Lung (tissue), 11 donors: ENCODE measurements at regions not wholly inside any gene's neighbourhood (a gene's known extent, or its start where the extent isn't known, plus 50 kb on each side); places are given as distances from the start of the nearest gene placed in this dataset.

ENCODE experiments used
- ATAC-seq: fragments of 200-7000 bp; cut with Tn5 transposase; one replicate; pipeline ENCODE4 v1.9.1; 2020; ENCODE audit warnings: moderate number of reproducible peaks; ENCODE audit not compliant: insufficient read depth, low FRiP score
- DNase-seq, 3 donors: peaks; one replicate each; pipeline ENCODE4 v3.0.0-alpha.2; 2013 to 2017
- H3K27ac ChIP-seq, 2 donors: one replicate each; pipeline ENCODE4 v1.5.1; 2013; ENCODE audit warnings: mild to moderate bottlenecking in 2 of 2, moderate library complexity in 2 of 2, control low read depth in 1 of 2, inconsistent platforms in 1 of 2, low read depth in 1 of 2, low read length in 1 of 2
- H3K27me3 ChIP-seq, 3 donors: one replicate each; pipeline ENCODE4 v1.5.1; 2013; ENCODE audit warnings: low read length in 2 of 3; ENCODE audit not compliant: control insufficient read depth in 3 of 3, insufficient read depth in 3 of 3
- H3K36me3 ChIP-seq, 4 donors: one replicate each; pipeline ENCODE4 v1.5.1; 2013; ENCODE audit warnings: low read length in 4 of 4, mild to moderate bottlenecking in 1 of 4, moderate library complexity in 1 of 4; ENCODE audit not compliant: control insufficient read depth in 4 of 4, insufficient read depth in 4 of 4
- H3K4me1 ChIP-seq, 5 donors: one replicate each; pipeline ENCODE4 v1.5.1; 2013; ENCODE audit warnings: low read length in 5 of 5, mild to moderate bottlenecking in 2 of 5, moderate library complexity in 1 of 5; ENCODE audit not compliant: control insufficient read depth in 5 of 5, insufficient read depth in 5 of 5
- H3K4me3 ChIP-seq: one replicate; pipeline ENCODE4 v1.5.1; 2013; ENCODE audit warnings: mild to moderate bottlenecking, control low read depth, moderate library complexity
- H3K9ac ChIP-seq, 2 donors: one replicate each; pipeline ENCODE4 v1.5.1; 2013; ENCODE audit warnings: low read length in 2 of 2, control low read depth in 1 of 2; ENCODE audit not compliant: insufficient read depth in 1 of 2
- H3K9me3 ChIP-seq, 4 donors: one replicate each; pipeline ENCODE4 v1.5.1; 2013; ENCODE audit warnings: low read length in 3 of 4, mild to moderate bottlenecking in 1 of 4, moderate library complexity in 1 of 4; ENCODE audit not compliant: control insufficient read depth in 4 of 4, insufficient read depth in 3 of 4
- CTCF ChIP-seq: IDR thresholded peaks from 2 replicates; pipeline ENCODE4 v1.5.1; 2012; ENCODE audit warnings: mild to moderate bottlenecking; ENCODE audit errors: control extremely low read depth, extremely low read depth
- WGBS, 2 donors: extraction: QIAGEN DNeasy Blood & Tissue Kit; methylation state at CpG; one replicate each; pipeline ENCODE4 v1.1.7; 2013; 5-methylcytosine and 5-hydroxymethylcytosine counted together
- donor health status: control.
- donor health status: control.
- donor health status: Bipolar disorder and iron deficiency.
- donor health status: healthy.
- donor health status: DM: yes; HTN: yes; CAD: no.

- Histone ChIP-seq H3K9me3 (no peaks in the 10 kb centered on the region), H3K27me3 (no peaks in the 10 kb centered on the region), H3K4me3 (no peak overlapping the region), H3K9ac (no peak overlapping the region), H3K27ac (no peak overlapping the region), H3K4me1 (no peaks in the 10 kb centered on the region), H3K36me3 (no peaks in the 10 kb centered on the region)
- no peak for TF ChIP-seq CTCF
- DNase-seq (no peak), ATAC-seq (no peak)
- WGBS, 2 donors, result 67 to 73% methylated on average over 2 of the region's 2 CpGs
Observed at GRCh38 chr1:102435483-102435882, 438.8 kb upstream of the OLFM3 start.

GRCh38 chr1:102434421-102434820, 437.7 kb upstream of the OLFM3 start:
- Histone ChIP-seq H3K27ac (no peak overlapping the region), H3K27me3 (no peaks in the 10 kb centered on the region), H3K4me3 (no peak overlapping the region), H3K9ac (no peak overlapping the region), H3K4me1 (no peaks in the 10 kb centered on the region), H3K36me3 (no peaks in the 10 kb centered on the region), H3K9me3 (no peaks in the 10 kb centered on the region)
- DNase-seq (peak in 2 of 3 donors; percentile 6 to 11), ATAC-seq (no peak)
- TF ChIP-seq CTCF, result no peak
- 63 to 69% methylated on average over 4 of the region's 4 CpGs for WGBS, 2 donors

- no peak for TF ChIP-seq CTCF
- 84 to 95% methylated on average over 1 of the region's 1 CpG for WGBS, 2 donors
- DNase-seq, result no peak
Observed at GRCh38 chr1:102431253-102431652, 434.5 kb upstream of the OLFM3 start.

GRCh38 chr1:102420034-102420433, 423.3 kb upstream of the OLFM3 start:
- H3K4me1 ChIP-seq, result no peaks in the 10 kb centered on the region
- H3K27me3 ChIP-seq, result no peaks in the 10 kb centered on the region
- TF ChIP-seq CTCF, result no peak
- 60 to 72% methylated on average over 1 of the region's 1 CpG for WGBS, 2 donors
- ATAC-seq, result no peak
- DNase-seq, result no peak
- H3K36me3 ChIP-seq, result no peaks in the 10 kb centered on the region
- H3K4me3 ChIP-seq, result no peak overlapping the region
- H3K9ac ChIP-seq, result no peak overlapping the region
- no peaks in the 10 kb centered on the region for H3K9me3 ChIP-seq
- H3K27ac ChIP-seq, result no peak overlapping the region

More at GRCh38 chr1:102431253-102431652, 434.5 kb upstream of the OLFM3 start:
- no peak overlapping the region for H3K9ac ChIP-seq
- ATAC-seq, result no peak
- no peak overlapping the region for H3K27ac ChIP-seq
- no peaks in the 10 kb centered on the region for H3K36me3 ChIP-seq
- no peaks in the 10 kb centered on the region for H3K4me1 ChIP-seq
- H3K9me3 ChIP-seq, result no peaks in the 10 kb centered on the region
- no peak overlapping the region for H3K4me3 ChIP-seq
- H3K27me3 ChIP-seq, result no peaks in the 10 kb centered on the region
